PC-9 (cell line): ENCODE measurements at regions not wholly inside any gene's neighbourhood (a gene's known extent, or its start where the extent isn't known, plus 50 kb on each side); places are given as distances from the start of the nearest gene placed in this dataset.

ENCODE experiments used
- CTCF ChIP-seq: fragments of 200-600 bp; sonication (generic); conservative IDR thresholded peaks from 2 replicates; pipeline ENCODE4 v1.6.1; 2017; ENCODE audit warnings: mixed run types, antibody characterized with exemption, mild to moderate bottlenecking, moderate library complexity
- EZH2 ChIP-seq: fragments of 200-600 bp; sonication (generic); IDR thresholded peaks from 2 replicates; pipeline ENCODE4 v1.8.0; 2017; ENCODE audit warnings: antibody characterized with exemption, low read depth

GRCh38 chr16:77548151-77548550, 113.3 kb upstream of the ADAMTS18 start:
- no peak for TF ChIP-seq CTCF
- no peak for TF ChIP-seq EZH2
